ENCODE measurements at regions not wholly inside any gene's neighbourhood (a gene's known extent, or its start where the extent isn't known, plus 50 kb on each side); places are given as distances from the start of the nearest gene placed in this dataset.

DNA sequence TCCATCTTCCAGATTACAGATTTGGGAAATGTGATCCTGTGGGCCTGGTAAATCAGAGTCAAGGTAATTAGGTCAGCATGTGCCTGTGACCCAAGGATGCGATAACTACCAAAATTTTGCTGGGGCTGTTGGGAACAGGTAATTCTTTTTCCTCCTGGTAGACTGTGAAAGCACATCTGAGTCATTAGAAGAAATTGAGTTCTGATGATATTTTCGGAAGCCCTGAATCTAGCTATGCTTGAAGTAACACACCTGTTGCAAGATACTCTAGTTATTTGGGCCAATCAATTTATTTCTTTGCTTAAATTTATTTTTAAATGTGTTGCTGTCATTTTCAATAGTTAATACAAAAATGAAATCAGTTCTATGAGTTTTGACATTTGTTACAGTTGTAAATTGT, 903.6 kb downstream of the RPA4 start:
- no peak for DNase-seq

DNA sequence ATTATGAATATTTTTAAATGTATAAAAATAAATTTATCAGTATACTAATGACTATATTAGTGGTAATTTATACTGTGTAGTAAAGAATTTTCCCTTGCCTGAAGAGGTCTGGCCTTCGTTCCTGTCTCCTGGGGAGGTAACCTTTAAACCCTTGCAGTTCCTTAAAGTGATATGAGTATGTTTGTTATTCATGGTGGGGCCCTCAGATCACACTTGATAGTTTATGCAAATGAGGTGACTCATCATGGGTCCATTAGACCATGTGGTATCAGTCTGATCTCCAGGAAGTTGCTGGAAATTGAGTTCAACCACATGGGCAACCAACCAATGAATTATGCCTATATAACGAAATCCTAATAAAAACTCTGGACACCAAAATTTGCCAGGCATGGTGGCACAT, 904.1 kb downstream of the RPA4 start:
- DNase-seq, result no peak

DNA sequence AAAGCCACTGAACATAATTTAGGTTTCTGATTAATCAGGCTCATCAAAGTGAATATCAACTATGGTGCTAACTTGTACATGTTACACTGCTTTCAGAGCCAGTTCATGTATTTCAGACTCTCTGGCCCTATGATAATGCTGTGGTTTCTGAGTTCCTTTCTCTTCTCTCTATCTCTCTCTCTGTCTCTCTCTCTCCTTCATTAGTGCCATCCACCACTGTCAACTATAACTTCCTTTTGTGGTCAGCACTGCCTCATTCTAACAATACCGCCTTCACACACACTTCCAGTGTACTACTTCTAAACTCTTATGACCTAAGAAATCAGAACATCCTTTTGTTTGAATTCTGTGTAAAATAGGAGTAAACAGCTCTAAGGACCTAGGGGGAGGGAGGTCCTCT, 907.1 kb downstream of the RPA4 start:
- DNase-seq, result no peak

GRCh38 chrX:97797076-97797475, 913.4 kb downstream of the RPA4 start:
- no peak for DNase-seq

GRCh38 chrX:97806238-97806637, 922.5 kb downstream of the RPA4 start:
- DNase-seq, result no peak

GRCh38 chrX:97806946-97807345, 923.2 kb downstream of the RPA4 start:
- no peak for DNase-seq

GRCh38 chrX:97820170-97820569, 936.5 kb downstream of the RPA4 start:
- DNase-seq, result no peak

DNA sequence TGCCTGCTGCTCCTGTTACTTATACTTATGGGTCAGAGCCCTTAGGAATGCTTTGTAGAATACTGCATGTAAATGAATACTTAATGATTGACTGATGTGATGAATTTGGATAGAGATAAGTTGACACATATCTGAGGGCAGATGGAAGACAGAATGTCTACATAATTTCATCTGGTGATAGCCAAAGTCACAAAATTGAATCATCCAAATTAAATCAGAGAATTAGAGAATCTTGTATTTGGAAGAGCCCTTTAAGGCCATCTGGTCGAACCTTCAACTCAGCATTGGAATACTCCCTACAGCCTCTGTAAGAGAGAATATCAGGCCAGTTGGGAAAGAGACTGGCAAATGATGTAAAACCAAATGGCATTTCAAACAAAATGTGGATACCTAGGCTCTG, 944.8 kb downstream of the RPA4 start:
- DNase-seq, result no peak

DNA sequence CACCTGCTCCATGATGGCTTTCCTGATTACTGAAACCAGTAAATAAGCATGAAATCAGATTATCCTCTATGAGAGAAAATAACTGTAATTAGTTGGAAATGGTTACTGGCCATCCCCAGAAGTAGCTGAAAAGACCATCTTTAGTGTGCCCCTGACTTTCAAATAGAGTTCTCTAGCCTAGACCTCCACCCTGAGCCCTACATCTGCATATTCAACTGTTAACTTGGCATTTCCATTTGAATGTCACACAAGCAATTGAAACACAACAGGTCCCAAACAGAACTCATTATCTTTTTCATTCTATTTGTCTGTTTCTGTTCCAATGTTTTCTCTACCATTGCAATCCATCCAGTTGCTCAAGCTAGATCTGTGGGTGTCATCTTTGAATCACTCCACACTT, 952.3 kb downstream of the RPA4 start:
- no peak for DNase-seq

- DNase-seq, result no peak
These were observed 958.0 kb downstream of the RPA4 start for GRCh38 chrX:97841544-97842179.

- DNase-seq, result no peak
These were observed 958.9 kb downstream of the RPA4 start for GRCh38 chrX:97842468-97843199.

DNA sequence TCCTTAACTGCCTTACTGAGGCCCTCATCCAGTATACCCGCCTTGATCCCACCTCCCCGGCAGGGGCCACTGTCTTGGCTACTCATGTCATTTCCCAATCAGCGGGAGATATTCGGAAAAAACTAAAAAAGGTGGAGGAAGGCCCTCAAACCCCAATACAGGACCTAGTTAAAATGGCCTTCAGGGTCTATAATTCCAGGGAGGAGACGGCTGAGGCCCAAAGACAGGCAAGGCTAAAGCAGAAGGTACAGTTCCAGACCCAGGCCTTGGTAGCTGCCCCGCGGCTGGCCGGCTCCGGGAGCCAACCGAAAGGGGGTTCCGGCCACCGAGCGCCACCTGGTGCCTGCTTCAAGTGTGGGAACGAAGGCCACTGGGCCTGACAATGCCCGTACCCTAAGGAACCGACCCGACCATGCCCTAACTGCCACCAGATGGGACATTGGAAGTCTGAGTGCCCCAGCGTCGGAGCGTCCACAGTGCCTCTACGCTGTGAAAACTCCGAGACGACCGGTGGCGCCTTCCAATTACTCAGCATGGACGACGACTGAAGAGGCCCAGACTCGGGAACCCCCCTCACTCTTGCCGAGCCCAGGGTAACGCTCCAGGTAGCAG, 959.6 kb downstream of the RPA4 start:
- no peak for DNase-seq

DNA sequence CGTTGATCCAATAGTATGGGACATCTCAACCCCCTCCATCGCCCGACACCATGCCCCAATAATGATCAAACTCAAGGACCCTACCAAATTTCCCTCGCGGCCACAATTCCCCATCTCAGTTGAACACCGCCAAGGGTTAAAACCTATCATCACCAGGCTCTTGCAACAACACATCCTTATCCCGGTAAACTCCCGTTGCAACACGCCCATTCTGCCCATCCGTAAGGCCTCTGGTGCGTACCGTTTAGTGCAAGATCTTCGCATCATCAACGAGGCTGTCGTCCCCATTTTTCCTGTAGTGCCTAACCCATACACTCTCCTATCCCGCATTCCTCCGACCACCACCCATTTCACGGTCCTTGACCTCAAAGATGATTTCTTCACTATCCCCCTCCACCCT, 960.5 kb downstream of the RPA4 start:
- DNase-seq, result no peak

DNA sequence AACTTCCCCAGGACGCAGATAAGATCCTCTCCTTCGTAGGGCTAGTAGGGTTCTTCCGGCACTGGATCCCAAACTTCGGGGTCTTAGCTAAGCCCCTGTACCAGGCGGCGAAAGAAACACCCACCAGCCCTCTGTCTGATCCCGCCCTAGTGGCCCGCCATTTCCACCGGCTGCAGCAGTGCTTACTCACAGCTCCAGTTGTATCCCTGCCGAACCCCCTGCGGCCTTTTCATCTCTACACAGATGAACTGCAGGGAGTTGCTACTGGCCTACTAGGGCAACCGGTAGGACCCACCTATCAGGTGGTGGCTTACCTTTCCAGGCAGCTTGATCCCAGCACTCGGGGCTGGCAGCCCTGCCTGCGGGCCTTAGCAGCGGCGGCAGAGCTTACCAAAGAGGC, 961.2 kb downstream of the RPA4 start:
- DNase-seq, result no peak

- no peak for DNase-seq
These were observed 961.7 kb downstream of the RPA4 start for GRCh38 chrX:97845451-97845850.

- DNase-seq, result no peak
These were observed 962.5 kb downstream of the RPA4 start for GRCh38 chrX:97846228-97846627.

DNA sequence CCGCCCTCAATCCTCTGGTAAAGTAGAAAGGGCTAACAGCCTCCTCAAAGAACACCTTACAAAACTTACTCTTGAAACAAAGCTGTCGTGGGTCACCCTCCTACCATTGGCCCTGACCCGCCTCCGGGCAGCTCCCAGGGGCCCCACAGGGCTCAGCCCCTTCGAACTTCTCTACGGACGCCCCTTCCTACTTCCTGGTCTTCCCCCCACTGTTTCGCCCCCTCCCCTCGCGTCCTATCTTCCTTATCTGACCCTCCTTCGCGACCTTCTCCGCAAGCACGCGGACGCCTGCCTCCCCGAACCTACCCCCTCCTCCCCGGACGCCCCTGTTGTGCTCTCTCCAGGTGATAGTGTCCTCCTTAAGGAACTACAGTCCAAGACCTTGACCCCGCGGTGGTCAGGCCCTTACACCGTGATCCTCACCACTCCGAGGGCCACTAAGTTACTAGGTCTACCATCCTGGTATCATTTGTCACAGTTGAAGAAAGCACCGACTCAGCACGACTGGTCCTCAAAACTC, 963.1 kb downstream of the RPA4 start:
- DNase-seq, result no peak

DNA sequence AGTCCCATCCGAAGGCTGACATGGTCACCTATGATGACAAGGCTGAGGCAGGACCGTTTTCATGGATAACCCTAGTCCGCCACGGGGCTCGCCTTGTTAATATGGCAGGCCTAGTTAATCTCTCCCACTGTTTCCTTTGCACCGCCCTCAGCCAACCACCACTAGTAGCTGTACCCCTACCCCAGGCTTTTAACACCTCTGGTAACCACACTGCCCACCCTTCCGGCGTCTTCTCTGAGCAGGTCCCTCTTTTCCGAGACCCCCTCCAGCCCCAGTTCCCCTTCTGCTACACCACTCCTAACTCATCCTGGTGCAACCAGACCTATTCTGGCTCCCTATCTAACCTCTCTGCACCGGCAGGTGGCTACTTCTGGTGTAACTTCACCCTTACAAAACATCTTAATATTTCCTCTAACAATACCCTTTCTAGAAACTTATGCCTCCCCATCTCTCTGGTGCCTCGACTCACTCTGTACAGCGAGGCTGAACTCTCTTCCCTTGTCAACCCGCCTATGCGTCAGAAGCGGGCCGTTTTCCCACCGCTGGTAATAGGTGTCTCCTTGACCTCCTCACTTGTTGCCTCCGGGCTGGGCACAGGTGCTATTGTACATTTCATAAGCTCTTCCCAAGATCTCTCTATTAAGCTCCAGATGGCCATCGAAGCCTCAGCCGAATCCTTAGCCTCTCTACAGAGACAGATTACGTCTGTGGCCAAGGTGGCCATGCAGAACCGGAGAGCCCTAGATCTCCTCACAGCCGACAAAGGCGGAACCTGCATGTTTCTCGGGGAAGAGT, 964.4 kb downstream of the RPA4 start:
- no peak for DNase-seq

DNA sequence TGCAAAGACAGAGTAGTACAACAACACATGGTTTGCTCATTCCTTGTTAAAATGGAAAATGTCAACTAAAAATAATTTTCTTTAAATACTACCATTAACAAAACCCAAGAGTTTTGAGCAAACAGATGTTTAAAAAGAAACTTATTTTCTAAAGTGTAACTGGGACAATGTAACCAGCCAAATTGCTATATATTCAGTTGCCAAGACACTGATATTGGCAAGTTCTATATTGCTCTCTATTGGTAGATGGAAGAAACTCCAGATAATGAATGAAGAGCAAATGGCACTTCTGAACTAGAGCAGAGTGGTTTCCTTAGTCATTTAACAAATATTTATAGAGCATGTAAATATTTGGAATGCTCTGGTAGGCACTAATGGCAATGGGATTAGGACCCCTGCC, 966.2 kb downstream of the RPA4 start:
- DNase-seq, result no peak

GRCh38 chrX:97850911-97851310, 967.2 kb downstream of the RPA4 start:
- no peak for DNase-seq

- no peak for DNase-seq
These were observed 970.4 kb downstream of the RPA4 start for GRCh38 chrX:97854086-97854485.

DNA sequence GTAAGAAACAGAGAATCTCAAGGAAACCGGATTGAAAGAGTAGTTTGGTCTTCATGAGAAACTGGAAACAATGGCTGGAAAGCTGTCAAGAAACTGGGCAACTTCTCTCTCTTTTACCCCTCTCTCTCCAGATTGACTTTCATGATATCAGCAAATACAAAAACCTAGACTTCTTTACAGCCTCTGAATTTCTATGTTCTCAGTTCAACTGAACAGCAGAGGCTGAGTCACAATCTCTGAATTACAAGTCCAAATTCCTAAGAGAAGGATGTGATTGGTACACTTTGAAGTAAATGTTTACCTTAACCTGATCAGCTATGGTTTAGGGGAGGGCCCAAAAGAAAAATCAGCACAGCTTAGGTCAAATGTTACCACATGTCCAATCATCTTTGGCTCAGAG, 974.9 kb downstream of the RPA4 start:
- DNase-seq, result no peak

GRCh38 chrX:97860226-97860625, 976.5 kb downstream of the RPA4 start:
- no peak for DNase-seq

All from NCI-H345 (cell line).